Osteoblast (primary cell): ENCODE measurements at regions not wholly inside any gene's neighbourhood (a gene's known extent, or its start where the extent isn't known, plus 50 kb on each side); places are given as distances from the start of the nearest gene placed in this dataset.
A peak's percentile ranks its signal among the peaks of the same experiment; 100 is the strongest.

Source experiments
- DNase-seq: peaks from one replicate; pipeline ENCODE4 v3.0.0; 2011; ENCODE audit warnings: low spot score, mixed read lengths; ENCODE audit not compliant: insufficient read length; ENCODE audit errors: missing footprints
- H2AFZ ChIP-seq: 2 replicates; pipeline ENCODE4 v1.6.0; 2011; ENCODE audit warnings: mild to moderate bottlenecking, low read length
- H3K27ac ChIP-seq: 2 replicates; pipeline ENCODE4 v1.5.1; 2011; ENCODE audit warnings: mild to moderate bottlenecking, low read depth, low read length, moderate library complexity
- H3K27me3 ChIP-seq: 2 replicates; pipeline ENCODE4 v1.6.0; 2012; ENCODE audit warnings: mild to moderate bottlenecking, control low read depth, inconsistent platforms, low read length, moderate library complexity; ENCODE audit not compliant: insufficient read depth
- H3K36me3 ChIP-seq: 2 replicates; pipeline ENCODE4 v1.5.1; 2011; ENCODE audit warnings: mild to moderate bottlenecking, low read length, control low read depth, moderate library complexity; ENCODE audit not compliant: insufficient read depth
- H3K4me1 ChIP-seq: 2 replicates; pipeline ENCODE4 v1.5.1; 2011; ENCODE audit warnings: mild to moderate bottlenecking, low read length, control low read depth, moderate library complexity; ENCODE audit not compliant: insufficient read depth
- H3K4me2 ChIP-seq: 2 replicates; pipeline ENCODE4 v1.6.0; 2011; ENCODE audit warnings: mild to moderate bottlenecking, low read length; ENCODE audit not compliant: insufficient read depth
- H3K4me3 ChIP-seq: fragments of 200-600 bp; sonication (generic); 3 replicates; pipeline ENCODE4 v1.5.1; 2012; ENCODE audit warnings: mild to moderate bottlenecking, low read length, inconsistent platforms; ENCODE audit not compliant: insufficient read depth
- H3K79me2 ChIP-seq: 2 replicates; pipeline ENCODE4 v1.6.0; 2012; ENCODE audit warnings: mild to moderate bottlenecking, low read length, control low read depth, inconsistent platforms; ENCODE audit not compliant: insufficient read depth
- H3K9me3 ChIP-seq: 2 replicates; pipeline ENCODE4 v1.5.1; 2011; ENCODE audit warnings: low read depth, low read length, control low read depth
- H4K20me1 ChIP-seq: 2 replicates; pipeline ENCODE4 v1.6.0; 2012; ENCODE audit warnings: mild to moderate bottlenecking, low read length, control low read depth; ENCODE audit not compliant: insufficient read depth
- CTCF ChIP-seq: IDR thresholded peaks from 2 replicates; pipeline ENCODE4 v1.5.1; 2011; ENCODE audit warnings: mild to moderate bottlenecking, low read depth, low read length, moderate library complexity; ENCODE audit errors: extremely low read depth

GRCh38 chr3:109640146-109640652 lies 302.9 kb upstream of the DPPA4 start:
- Histone ChIP-seq H3K27me3 (no peaks in the 10 kb centered on the region), H3K4me2 (no peak overlapping the region), H3K36me3 (no peaks in the 10 kb centered on the region), H3K4me1 (no peaks in the 10 kb centered on the region), H3K9me3 (no peaks in the 10 kb centered on the region), H3K79me2 (no peaks in the 10 kb centered on the region), H4K20me1 (no peaks in the 10 kb centered on the region), H3K4me3 (no peak overlapping the region), H2AFZ (peak overlapping the region; percentile 29), H3K27ac (no peak overlapping the region)
- DNase-seq, result no peak
- TF ChIP-seq CTCF, result no peak

GRCh38 chr3:109642025-109642424 lies 304.7 kb upstream of the DPPA4 start:
- no peak for TF ChIP-seq CTCF

GRCh38 chr3:109643590-109643989 lies 306.2 kb upstream of the DPPA4 start:
- TF ChIP-seq CTCF, result no peak
- DNase-seq, result peak; percentile 65
- Histone ChIP-seq H3K27ac (no peak overlapping the region), H3K4me3 (no peak overlapping the region), H3K27me3 (no peaks in the 10 kb centered on the region), H3K36me3 (no peaks in the 10 kb centered on the region), H3K9me3 (no peaks in the 10 kb centered on the region), H3K79me2 (no peaks in the 10 kb centered on the region), H3K4me1 (no peaks in the 10 kb centered on the region), H2AFZ (no peak overlapping the region), H4K20me1 (no peaks in the 10 kb centered on the region), H3K4me2 (no peak overlapping the region)

More at GRCh38 chr3:109642025-109642424, 304.7 kb upstream of the DPPA4 start:
- Histone ChIP-seq H3K4me3 (no peak overlapping the region), H4K20me1 (no peaks in the 10 kb centered on the region), H2AFZ (no peak overlapping the region), H3K36me3 (no peaks in the 10 kb centered on the region), H3K27me3 (no peaks in the 10 kb centered on the region), H3K4me2 (no peak overlapping the region), H3K4me1 (no peaks in the 10 kb centered on the region), H3K9me3 (no peaks in the 10 kb centered on the region), H3K27ac (no peak overlapping the region), H3K79me2 (no peaks in the 10 kb centered on the region)
- DNase-seq, result no peak

GRCh38 chr3:109644332-109644731 lies 307.0 kb upstream of the DPPA4 start:
- no peaks in the 10 kb centered on the region for H4K20me1 ChIP-seq
- no peaks in the 10 kb centered on the region for H3K36me3 ChIP-seq
- no peak for DNase-seq
- no peak overlapping the region for H3K27ac ChIP-seq
- no peak overlapping the region for H3K4me2 ChIP-seq
- H2AFZ ChIP-seq, result no peak overlapping the region
- no peaks in the 10 kb centered on the region for H3K4me1 ChIP-seq
- H3K27me3 ChIP-seq, result no peaks in the 10 kb centered on the region
- H3K79me2 ChIP-seq, result no peaks in the 10 kb centered on the region
- no peak for TF ChIP-seq CTCF
- H3K9me3 ChIP-seq, result no peaks in the 10 kb centered on the region
- no peak overlapping the region for H3K4me3 ChIP-seq
